Body of pancreas (tissue), 4 donors: ENCODE measurements at regions not wholly inside any gene's neighbourhood (a gene's known extent, or its start where the extent isn't known, plus 50 kb on each side); places are given as distances from the start of the nearest gene placed in this dataset.

ENCODE experiments used
- POLR2A ChIP-seq, 3 donors: fragments of 450-650 bp; IDR thresholded peaks; one replicate each; pipeline ENCODE4 v1.6.1; 2016; ENCODE audit warnings: antibody characterized with exemption in 3 of 3, mild to moderate bottlenecking in 2 of 3
- TF ChIP-seq, protein P1 (sequence below), 7 experiments: fragments of 450-650 bp in 4 of 7; fragments of 200-600 bp in 3 of 7; sonication (generic) in 3 of 7; IDR thresholded peaks; one replicate each; pipeline ENCODE4 v1.5.1; 2016 to 2019; ENCODE audit warnings: antibody characterized with exemption in 7 of 7

DNA sequence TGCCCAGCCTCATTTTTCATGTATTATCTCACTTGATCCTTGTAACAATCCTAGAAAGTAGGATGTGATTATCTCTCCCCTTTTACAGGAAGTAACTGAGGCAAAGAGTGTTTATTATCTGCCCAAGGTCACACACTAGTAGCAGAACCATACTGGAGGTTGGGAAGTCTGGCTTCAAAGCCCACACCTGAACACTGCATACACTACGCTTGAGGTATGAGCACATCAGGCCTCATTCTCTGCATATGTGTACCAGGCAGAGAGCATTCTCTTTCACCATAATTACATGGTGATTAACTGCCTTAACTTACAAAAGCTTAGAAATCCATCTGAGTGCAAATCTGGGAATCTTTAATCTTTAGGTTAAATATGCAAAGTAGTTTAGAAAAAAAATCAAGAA is 361.8 kb downstream of the MFSD1 start:
- TF ChIP-seq, protein P1, sequence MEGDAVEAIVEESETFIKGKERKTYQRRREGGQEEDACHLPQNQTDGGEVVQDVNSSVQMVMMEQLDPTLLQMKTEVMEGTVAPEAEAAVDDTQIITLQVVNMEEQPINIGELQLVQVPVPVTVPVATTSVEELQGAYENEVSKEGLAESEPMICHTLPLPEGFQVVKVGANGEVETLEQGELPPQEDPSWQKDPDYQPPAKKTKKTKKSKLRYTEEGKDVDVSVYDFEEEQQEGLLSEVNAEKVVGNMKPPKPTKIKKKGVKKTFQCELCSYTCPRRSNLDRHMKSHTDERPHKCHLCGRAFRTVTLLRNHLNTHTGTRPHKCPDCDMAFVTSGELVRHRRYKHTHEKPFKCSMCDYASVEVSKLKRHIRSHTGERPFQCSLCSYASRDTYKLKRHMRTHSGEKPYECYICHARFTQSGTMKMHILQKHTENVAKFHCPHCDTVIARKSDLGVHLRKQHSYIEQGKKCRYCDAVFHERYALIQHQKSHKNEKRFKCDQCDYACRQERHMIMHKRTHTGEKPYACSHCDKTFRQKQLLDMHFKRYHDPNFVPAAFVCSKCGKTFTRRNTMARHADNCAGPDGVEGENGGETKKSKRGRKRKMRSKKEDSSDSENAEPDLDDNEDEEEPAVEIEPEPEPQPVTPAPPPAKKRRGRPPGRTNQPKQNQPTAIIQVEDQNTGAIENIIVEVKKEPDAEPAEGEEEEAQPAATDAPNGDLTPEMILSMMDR (IDR thresholded peaks at IDR 0.05) = no peak
- TF ChIP-seq POLR2A (IDR thresholded peaks at IDR 0.05) = no peak
